K562 (cell line): ENCODE measurements at regions not wholly inside any gene's neighbourhood (a gene's known extent, or its start where the extent isn't known, plus 50 kb on each side); places are given as distances from the start of the nearest gene placed in this dataset.

ENCODE experiments used
- ATF1 ChIP-seq, 2 experiments: fragments of 450-650 bp in 1 of 2; IDR thresholded peaks; 2 replicates each; pipeline ENCODE4 v1.6.1; 2016; ENCODE audit warnings: missing compliant biosample characterization in 1 of 2, missing genetic modification characterization in 1 of 2
- CBFA2T2 ChIP-seq: fragments of 450-650 bp; conservative IDR thresholded peaks from 2 replicates; pipeline ENCODE4 v1.6.1; 2017; ENCODE audit warnings: mild to moderate bottlenecking
- DMBX1 ChIP-seq: fragments of 250-450 bp; sonication (Bioruptor Pico); IDR thresholded peaks from 2 replicates; pipeline ENCODE4 v1.8.0; 2022; ENCODE audit warnings: inconsistent platforms, mild to moderate bottlenecking, moderate library complexity, borderline replicate concordance
- MCM2 ChIP-seq: fragments of 450-650 bp; IDR thresholded peaks from 2 replicates; pipeline ENCODE4 v1.6.1; 2017; ENCODE audit warnings: low read depth, mild to moderate bottlenecking
- MYNN ChIP-seq, 2 experiments: sonication (generic); formaldehyde crosslinking in 1 of 2; IDR thresholded peaks; 2 replicates each; pipeline versions ENCODE4 v1.5.0 to v1.6.1; 2016 to 2020; ENCODE audit warnings: antibody characterized with exemption in 1 of 2, missing genetic modification reagents in 1 of 2
- NCOA1 ChIP-seq: fragments of 450-650 bp; IDR thresholded peaks from 2 replicates; pipeline ENCODE4 v1.6.1; 2016; ENCODE audit warnings: low read depth
- NEUROD1 ChIP-seq: fragments of 150-350 bp; IDR thresholded peaks from 2 replicates; pipeline ENCODE4 v1.6.1; 2014; ENCODE audit warnings: borderline replicate concordance, low read length, low read depth; ENCODE audit not compliant: partially characterized antibody
- NFE2L1 ChIP-seq: fragments of 450-650 bp; IDR thresholded peaks from 2 replicates; pipeline ENCODE4 v1.6.1; 2016; ENCODE audit warnings: missing genetic modification characterization, low read depth, mild to moderate bottlenecking, missing compliant biosample characterization, moderate library complexity, borderline replicate concordance
- NFYB ChIP-seq: IDR thresholded peaks from 2 replicates; pipeline ENCODE4 v1.6.1; 2011; ENCODE audit warnings: mild to moderate bottlenecking, moderate library complexity; ENCODE audit not compliant: insufficient read length; ENCODE audit errors: extremely low read depth
- NR4A1 ChIP-seq, 2 experiments: fragments of 250-450 bp in 1 of 2; fragments of 450-650 bp in 1 of 2; sonication (Bioruptor Pico) in 1 of 2; IDR thresholded peaks; 2 replicates each; pipeline versions ENCODE4 v1.4.0 to v1.6.1; 2016 to 2020; ENCODE audit warnings: mild to moderate bottlenecking in 2 of 2, missing compliant biosample characterization in 1 of 2, missing genetic modification characterization in 1 of 2, moderate library complexity in 1 of 2
- OTX1 ChIP-seq: fragments of 450-650 bp; formaldehyde crosslinking; IDR thresholded peaks from 2 replicates; pipeline ENCODE4 v1.4.0; 2022; ENCODE audit warnings: mild to moderate bottlenecking
- PCBP1 ChIP-seq: fragments of 200-400 bp; formaldehyde crosslinking; IDR thresholded peaks from 2 replicates; pipeline ENCODE4 v1.6.1; 2018; ENCODE audit warnings: mild to moderate bottlenecking, low read depth, low read length; ENCODE audit not compliant: poor library complexity, severe bottlenecking
- PKNOX1 ChIP-seq: fragments of 450-650 bp; IDR thresholded peaks from 2 replicates; pipeline ENCODE4 v1.6.1; 2016
- SPI1 ChIP-seq: IDR thresholded peaks from 2 replicates; pipeline ENCODE4 v1.6.1; 2011; ENCODE audit warnings: low read depth, low read length, control low read depth, borderline replicate concordance
- SRSF9 ChIP-seq: fragments of 200-400 bp; formaldehyde crosslinking; IDR thresholded peaks from 2 replicates; pipeline ENCODE4 v1.6.1; 2017; ENCODE audit warnings: low read depth, low read length, borderline replicate concordance
- STAT5A ChIP-seq: IDR thresholded peaks from 2 replicates; pipeline ENCODE4 v1.6.1; 2012; ENCODE audit warnings: low read length, inconsistent platforms, borderline replicate concordance
- TAF7 ChIP-seq: fragments of 450-650 bp; IDR thresholded peaks from 2 replicates; pipeline ENCODE4 v1.6.1; 2016; ENCODE audit warnings: missing genetic modification characterization, missing compliant biosample characterization
- THRAP3 ChIP-seq: fragments of 450-650 bp; IDR thresholded peaks from 2 replicates; pipeline ENCODE4 v1.6.1; 2016; ENCODE audit warnings: mild to moderate bottlenecking, inconsistent platforms, borderline replicate concordance
- TRIM28 ChIP-seq: fragments of 450-650 bp; IDR thresholded peaks from 2 replicates; pipeline ENCODE4 v1.6.1; 2017
- ZNF23 ChIP-seq: fragments of 250-450 bp; sonication (Bioruptor Pico); IDR thresholded peaks from 2 replicates; pipeline ENCODE4 v1.4.0; 2020; ENCODE audit warnings: mild to moderate bottlenecking
- ZNF347 ChIP-seq: fragments of 450-650 bp; formaldehyde crosslinking; IDR thresholded peaks from 2 replicates; pipeline ENCODE4 v1.4.0; 2020; ENCODE audit warnings: low read depth, mild to moderate bottlenecking, moderate library complexity
- ZNF780A ChIP-seq: fragments of 250-450 bp; sonication (Bioruptor Pico); IDR thresholded peaks from 2 replicates; pipeline ENCODE4 v1.5.0; 2021; ENCODE audit warnings: mild to moderate bottlenecking

DNA sequence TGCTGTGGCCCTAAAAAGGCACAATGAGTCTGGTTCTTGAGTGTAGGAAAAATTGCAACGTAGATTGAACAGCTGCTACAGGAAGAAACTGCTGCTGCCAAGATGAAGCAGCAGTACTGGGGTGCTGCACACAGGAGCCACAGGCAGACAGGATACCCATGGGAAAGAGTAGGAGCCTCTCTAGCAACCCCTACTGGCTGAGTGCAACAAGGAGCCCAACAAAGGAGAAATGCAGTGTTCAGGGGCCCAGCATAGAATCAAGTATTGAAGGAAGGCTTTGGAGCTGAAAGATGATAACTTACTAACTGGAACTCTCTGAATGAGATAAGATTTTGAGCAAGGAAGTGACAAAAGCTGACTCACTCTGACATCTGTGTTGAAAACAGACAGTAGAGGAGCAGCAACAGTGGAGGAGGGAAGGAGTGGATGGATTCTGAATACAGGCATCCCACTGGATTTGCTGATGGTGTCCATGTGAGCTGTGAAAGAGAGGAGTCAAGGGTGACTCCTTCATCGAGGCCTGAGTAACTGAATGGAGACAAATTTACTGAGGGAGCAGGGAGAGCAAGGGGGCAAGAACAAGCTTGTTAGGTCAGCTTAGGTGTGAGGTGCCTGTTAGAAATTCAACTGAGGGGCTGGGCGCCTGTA, 534.7 kb upstream of the JARID2 start (continued):
- TF ChIP-seq SRSF9 = no peak
- TF ChIP-seq OTX1 (CRISPR knock-in tag) = peak; percentile 88
- TF ChIP-seq TRIM28 = 0 out of 2 replicates have a peak, but pooled peaks have one; percentile 85
- peak; percentile 73 for TF ChIP-seq NEUROD1
- peak; percentile 79 for TF ChIP-seq DMBX1
- TF ChIP-seq CBFA2T2 = peak; percentile 88
- TF ChIP-seq SPI1 = peak; percentile 92
- TF ChIP-seq NCOA1 = peak; percentile 77; the same call in 1 of the 2 replicates
- TF ChIP-seq TAF7 = 0 out of 2 replicates have a peak, but pooled peaks have one; percentile 42
- peak; percentile 76 for TF ChIP-seq PKNOX1
- no peak for TF ChIP-seq ZNF347 (CRISPR knock-in tag)
- TF ChIP-seq MYNN (IDR thresholded peaks at IDR 0.05) = peak; percentile 57; the same call in 1 of the 2 replicates
- no peak for TF ChIP-seq MYNN (CRISPR knock-in tag; IDR thresholded peaks at IDR 0.05)
- TF ChIP-seq ATF1 (CRISPR knock-in tag; IDR thresholded peaks at IDR 0.05) = no peak
- peak; percentile 86 for TF ChIP-seq ATF1 (tag; IDR thresholded peaks at IDR 0.05)
- TF ChIP-seq ZNF780A (CRISPR knock-in tag) = no peak
- no peak for TF ChIP-seq NR4A1 (CRISPR knock-in tag; IDR thresholded peaks at IDR 0.05)
- TF ChIP-seq NR4A1 (tag; IDR thresholded peaks at IDR 0.05) = peak; percentile 87
- TF ChIP-seq NFE2L1 (tag) = 0 out of 2 replicates have a peak, but pooled peaks have one; percentile 38
- TF ChIP-seq MCM2 = no peak
- TF ChIP-seq ZNF23 (CRISPR knock-in tag) = peak; percentile 30; the same call in 1 of the 2 replicates
- TF ChIP-seq PCBP1 = no peak
- TF ChIP-seq STAT5A = 0 out of 2 replicates have a peak, but pooled peaks have one; percentile 31
- no peak for TF ChIP-seq NFYB
- TF ChIP-seq THRAP3 = no peak
